Stimulated activated CD4-positive, alpha-beta T cell treated with anti-CD3 and anti-CD28 coated beads, TNF-alpha, amount 100 ng/mL, for 4 hours (primary cell): ENCODE measurements at regions not wholly inside any gene's neighbourhood (a gene's known extent, or its start where the extent isn't known, plus 50 kb on each side); places are given as distances from the start of the nearest gene placed in this dataset.

Source experiments
- DNase-seq, 3 experiments: peaks; one replicate each; pipeline ENCODE4 v3.0.0-alpha.2; 2020; ENCODE audit warnings: low read depth in 3 of 3

- DNase-seq, result no peak
Measured at GRCh38 chr12:107470645-107471044, 215.0 kb upstream of the PWP1 start.

- DNase-seq, result no peak
Measured at GRCh38 chr12:107472308-107472707, 213.3 kb upstream of the PWP1 start.

- no peak for DNase-seq
Measured at GRCh38 chr12:107474099-107474498, 211.5 kb upstream of the PWP1 start.

GRCh38 chr12:107474639-107475539, 210.7 kb upstream of the PWP1 start:
- DNase-seq, result no peak

- no peak for DNase-seq
Measured at GRCh38 chr12:107475900-107476299, 209.7 kb upstream of the PWP1 start.

- DNase-seq, result no peak
Measured at GRCh38 chr12:107477018-107477417, 208.6 kb upstream of the PWP1 start.

- DNase-seq, result no peak
Measured at GRCh38 chr12:107477947-107478610, 207.5 kb upstream of the PWP1 start.

- no peak for DNase-seq
Measured at GRCh38 chr12:107478881-107479280, 206.7 kb upstream of the PWP1 start.

GRCh38 chr12:107480836-107481608, 204.6 kb upstream of the PWP1 start:
- DNase-seq, result no peak

GRCh38 chr12:107484230-107484629, 201.4 kb upstream of the PWP1 start:
- DNase-seq, result no peak

- DNase-seq, result no peak
Measured at GRCh38 chr12:107484941-107485340, 200.7 kb upstream of the PWP1 start.

- no peak for DNase-seq
Measured at GRCh38 chr12:107485731-107486130, 199.9 kb upstream of the PWP1 start.

- DNase-seq, result no peak
Measured at GRCh38 chr12:107486140-107486892, 199.3 kb upstream of the PWP1 start.

GRCh38 chr12:107487011-107487680, 198.5 kb upstream of the PWP1 start:
- DNase-seq, result no peak

GRCh38 chr12:107488666-107489065, 196.9 kb upstream of the PWP1 start:
- no peak for DNase-seq

- no peak for DNase-seq
Measured at GRCh38 chr12:107490010-107490409, 195.6 kb upstream of the PWP1 start.

GRCh38 chr12:107491856-107492255, 193.7 kb upstream of the PWP1 start:
- no peak for DNase-seq

- no peak for DNase-seq
Measured at GRCh38 chr12:107492393-107493134, 193.0 kb upstream of the PWP1 start.

- no peak for DNase-seq
Measured at GRCh38 chr12:107493135-107493494, 192.5 kb upstream of the PWP1 start.

- DNase-seq, result no peak
Measured at GRCh38 chr12:107493666-107494065, 191.9 kb upstream of the PWP1 start.
